ENCODE measurements at regions not wholly inside any gene's neighbourhood (a gene's known extent, or its start where the extent isn't known, plus 50 kb on each side); places are given as distances from the start of the nearest gene placed in this dataset.
"Not testable (repeated sequence)": the region's sequence is repeated elsewhere in the genome, so short reads cannot be mapped to it uniquely, and the experiment has no call there.

- H3K27ac ChIP-seq, result no peak overlapping the region
- peaks cover 0 to 4% (median 0%) of the 10 kb centered on the region in 3 donors for H3K4me1 ChIP-seq
- 77 to 89% methylated on average over 4 to 7 of the region's 7 CpGs for WGBS, 2 donors
- H3K27me3 ChIP-seq, result peaks cover 0 to 5% (median 0%) of the 10 kb centered on the region in 4 donors
- TF ChIP-seq CTCF (IDR thresholded peaks at IDR 0.05) (peak in 3 of 6 experiments; percentile 9 to 50 (median 20)), POLR2A (IDR thresholded peaks at IDR 0.05) (no peak)
- H3K36me3 ChIP-seq, result no peaks in the 10 kb centered on the region
- H3K9me3 ChIP-seq, result no peaks in the 10 kb centered on the region
- DNase-seq, result no peak
- intact Hi-C loops (cut with DNase I), result no loop called here
- H3K4me3 ChIP-seq, result no peak overlapping the region
Observed at GRCh38 chr5:57082441-57083067, 91.3 kb upstream of the GPBP1 start.

- Histone ChIP-seq H3K27me3 (peaks cover 0 to 8% (median 0%) of the 10 kb centered on the region in 4 donors), H3K36me3 (no peaks in the 10 kb centered on the region), H3K4me3 (no peak overlapping the region), H3K27ac (peak overlapping the region in 1 of 4 donors; percentile 43), H3K4me1 (peaks cover 0 to 4% (median 0%) of the 10 kb centered on the region in 3 donors), H3K9me3 (no peaks in the 10 kb centered on the region)
- no peak for TF ChIP-seq CTCF (IDR thresholded peaks at IDR 0.05)
- no peak for TF ChIP-seq POLR2A (IDR thresholded peaks at IDR 0.05)
- intact Hi-C loops (cut with DNase I), result no loop called here
- WGBS, 2 donors, result 70 to 92% methylated on average over 3 of the region's 3 CpGs
- no peak for DNase-seq
Observed at GRCh38 chr5:57085306-57086081, 88.4 kb upstream of the GPBP1 start.

DNA sequence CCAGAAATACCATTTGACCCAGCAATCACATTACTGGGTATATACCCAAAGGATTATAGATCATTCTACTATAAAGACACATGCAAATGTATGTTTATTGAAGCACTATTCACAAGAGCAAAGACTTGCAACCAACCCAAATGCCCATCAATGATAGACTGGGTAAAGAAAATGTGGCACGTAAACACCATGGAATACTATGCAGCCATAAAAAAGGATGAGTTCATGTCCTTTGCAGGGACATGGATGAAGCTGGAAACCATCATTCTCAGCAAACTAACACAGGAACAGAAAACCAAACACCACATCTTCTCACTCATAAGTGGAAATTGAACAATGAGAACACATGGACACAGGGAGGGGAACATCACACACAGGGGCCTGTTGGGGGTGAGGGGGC is 85.9 kb upstream of the GPBP1 start:
- H3K9me3 ChIP-seq; H3K27ac ChIP-seq; H3K4me1 ChIP-seq; H3K36me3 ChIP-seq; intact Hi-C loops (cut with DNase I); H3K27me3 ChIP-seq; DNase-seq; H3K4me3 ChIP-seq: not testable (repeated sequence)
- WGBS, 2 donors, result 89 to 100% methylated on average over 1 of the region's 1 CpG

- no peak for DNase-seq
- peak in 2 of 6 experiments; percentile 20 to 57 for TF ChIP-seq CTCF (IDR thresholded peaks at IDR 0.05)
- TF ChIP-seq POLR2A (IDR thresholded peaks at IDR 0.05), result no peak
Observed at GRCh38 chr5:57094753-57095683, 78.8 kb upstream of the GPBP1 start.

DNA sequence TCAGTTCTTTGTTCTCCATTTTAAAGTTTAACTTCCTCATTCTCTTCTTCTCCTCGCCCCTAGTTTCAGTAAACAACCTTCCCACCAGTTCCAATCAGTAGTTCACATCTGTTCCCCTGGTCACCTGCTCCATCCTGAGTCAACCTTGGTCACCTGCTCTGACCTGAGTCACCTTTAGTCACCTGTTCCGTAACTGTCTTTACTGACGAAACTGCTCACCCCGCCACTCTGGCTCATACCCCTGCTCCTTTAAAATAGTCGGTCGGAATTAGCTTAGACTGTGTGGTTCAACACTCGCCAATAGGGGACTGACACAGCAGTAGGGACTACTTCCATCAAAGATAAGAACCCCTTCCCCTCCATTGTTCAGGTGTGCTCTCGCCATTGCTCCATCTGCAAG is 76.3 kb upstream of the GPBP1 start:
- intact Hi-C loops (cut with DNase I), result no loop called here
- H3K27ac ChIP-seq, result no peak overlapping the region
- no peaks in the 10 kb centered on the region for H3K36me3 ChIP-seq
- DNase-seq, result no peak
- H3K4me1 ChIP-seq, result peaks cover 0 to 7% (median 0%) of the 10 kb centered on the region in 3 donors
- no peaks in the 10 kb centered on the region for H3K27me3 ChIP-seq
- H3K9me3 ChIP-seq, result peaks cover 0 to 13% (median 3%) of the 10 kb centered on the region in 3 donors
- 78 to 82% methylated on average over 8 of the region's 8 CpGs for WGBS, 2 donors
- H3K4me3 ChIP-seq, result no peak overlapping the region
- TF ChIP-seq POLR2A (IDR thresholded peaks at IDR 0.05), result no peak
- no peak for TF ChIP-seq CTCF (IDR thresholded peaks at IDR 0.05)

More at GRCh38 chr5:57094753-57095683, 78.8 kb upstream of the GPBP1 start:
- WGBS, 2 donors, result 63 to 72% methylated on average over 7 of the region's 10 CpGs
- no peaks in the 10 kb centered on the region for H3K27me3 ChIP-seq
- H3K36me3 ChIP-seq, result no peaks in the 10 kb centered on the region
- H3K4me1 ChIP-seq, result peaks cover 0 to 7% (median 0%) of the 10 kb centered on the region in 3 donors
- H3K9me3 ChIP-seq, result peaks cover 0 to 13% (median 3%) of the 10 kb centered on the region in 3 donors
- H3K4me3 ChIP-seq, result no peak overlapping the region
- no peak overlapping the region for H3K27ac ChIP-seq
- intact Hi-C loops (cut with DNase I), result no loop called here

Data from esophagus squamous epithelium (tissue), 5 donors.